Activated CD4-positive, alpha-beta memory T cell treated with anti-CD3 and anti-CD28 coated beads for 36 hours (primary cell): ENCODE measurements at regions not wholly inside any gene's neighbourhood (a gene's known extent, or its start where the extent isn't known, plus 50 kb on each side); places are given as distances from the start of the nearest gene placed in this dataset.
"Not testable (repeated sequence)": the region's sequence is repeated elsewhere in the genome, so short reads cannot be mapped to it uniquely, and the experiment has no call there.

Experiments
- CTCF ChIA-PET: fragments of 350-600 bp; sonication (Branson Sonifier 250); formaldehyde crosslinking; loops from one replicate; lab custom pipeline; 2021; ENCODE audit warnings: antibody characterized with exemption, inconsistent platforms; lab: Charles Lee
- POLR2A ChIA-PET: fragments of 350-600 bp; sonication (Branson Sonifier 250); formaldehyde crosslinking; loops from one replicate; lab custom pipeline; 2021; ENCODE audit warnings: antibody characterized with exemption; lab: Charles Lee
- DNase-seq: peaks from one replicate; pipeline ENCODE4 v3.0.0-alpha.2; 2020
- H3K27ac Mint-ChIP-seq: one replicate; pipeline ENCODE4 v1.8.0; 2021; ENCODE audit warnings: mixed read lengths
- H3K27me3 Mint-ChIP-seq: one replicate; pipeline ENCODE4 v1.8.0; 2021; ENCODE audit warnings: mixed read lengths
- H3K36me3 Mint-ChIP-seq: one replicate; pipeline ENCODE4 v1.8.0; 2021; ENCODE audit warnings: mixed read lengths
- H3K4me1 Mint-ChIP-seq: one replicate; pipeline ENCODE4 v1.8.0; 2021; ENCODE audit warnings: low read depth, mixed read lengths
- H3K4me3 Mint-ChIP-seq: one replicate; pipeline ENCODE4 v1.8.0; 2021; ENCODE audit warnings: mild to moderate bottlenecking, mixed read lengths
- H3K9me3 Mint-ChIP-seq: one replicate; pipeline ENCODE4 v1.8.0; 2021; ENCODE audit warnings: mixed read lengths
- intact Hi-C: fragments of 100-400 bp; cut with micrococcal nuclease; formaldehyde crosslinking; loops from one replicate; pipeline ENCODE4 v1.15.1; 2023

GRCh38 chr15:50857763-50858162 lies 50.7 kb upstream of the AP4E1 start:
- no peaks in the 10 kb centered on the region for H3K27me3 Mint-ChIP-seq
- ChIA-PET POLR2A (no interaction called here), CTCF (interaction anchor here (1.1 to 1.3 kb wide), 2 partner anchors 19 to 29 kb away, joined by 3 read pairs; no protein-coding TSS in a partner anchor)
- DNase-seq = no peak
- intact Hi-C loops = no loop called here
- no peaks in the 10 kb centered on the region for H3K36me3 Mint-ChIP-seq
- H3K4me3 Mint-ChIP-seq = no peak overlapping the region
- no peaks in the 10 kb centered on the region for H3K9me3 Mint-ChIP-seq
- H3K27ac Mint-ChIP-seq = no peak overlapping the region
- H3K4me1 Mint-ChIP-seq = no peaks in the 10 kb centered on the region

GRCh38 chr15:50854601-50855490 lies 53.6 kb upstream of the AP4E1 start:
- intact Hi-C loops = no loop called here

GRCh38 chr15:50850003-50850402 lies 58.5 kb upstream of the AP4E1 start:
- POLR2A ChIA-PET = no interaction called here
- Mint-ChIP-seq H3K36me3 (no peaks in the 10 kb centered on the region), H3K27me3 (no peaks in the 10 kb centered on the region), H3K4me3 (no peak overlapping the region), H3K27ac (no peak overlapping the region), H3K9me3 (no peaks in the 10 kb centered on the region), H3K4me1 (no peaks in the 10 kb centered on the region)
- intact Hi-C loops = no loop called here
- CTCF ChIA-PET = no interaction called here
- DNase-seq = no peak

More at GRCh38 chr15:50854601-50855490, 53.6 kb upstream of the AP4E1 start:
- Mint-ChIP-seq H3K27ac (no peak overlapping the region), H3K27me3 (no peaks in the 10 kb centered on the region), H3K9me3 (no peaks in the 10 kb centered on the region), H3K4me3 (no peak overlapping the region), H3K4me1 (no peaks in the 10 kb centered on the region), H3K36me3 (no peaks in the 10 kb centered on the region)
- DNase-seq = no peak
- POLR2A ChIA-PET = no interaction called here
- CTCF ChIA-PET = interaction anchor here (1.2 kb wide), 1 partner anchor 24 kb away, joined by 3 read pairs; no protein-coding TSS in a partner anchor

- POLR2A ChIA-PET = no interaction called here
- Mint-ChIP-seq H3K36me3 (no peaks in the 10 kb centered on the region), H3K9me3 (peaks cover 6% of the 10 kb centered on the region), H3K27me3 (no peaks in the 10 kb centered on the region), H3K4me1 (no peaks in the 10 kb centered on the region), H3K4me3 (no peak overlapping the region), H3K27ac (no peak overlapping the region)
- intact Hi-C loops = no loop called here
- DNase-seq = no peak
- CTCF ChIA-PET = no interaction called here
These were observed 60.1 kb upstream of the AP4E1 start for GRCh38 chr15:50848349-50848748.

GRCh38 chr15:50845181-50845580 lies 63.3 kb upstream of the AP4E1 start:
- H3K36me3 Mint-ChIP-seq, H3K4me1 Mint-ChIP-seq, POLR2A ChIA-PET, CTCF ChIA-PET, H3K4me3 Mint-ChIP-seq, H3K27ac Mint-ChIP-seq, intact Hi-C loops, H3K9me3 Mint-ChIP-seq, H3K27me3 Mint-ChIP-seq, DNase-seq: not testable (repeated sequence)

- Mint-ChIP-seq H3K27me3 (peaks cover 2% of the 10 kb centered on the region), H3K27ac (no peak overlapping the region), H3K36me3 (no peaks in the 10 kb centered on the region), H3K4me1 (no peaks in the 10 kb centered on the region), H3K9me3 (peaks cover 6% of the 10 kb centered on the region), H3K4me3 (no peak overlapping the region)
- ChIA-PET CTCF (interaction anchor here (0.6 kb wide), 1 partner anchor 461 kb away, joined by 3 read pairs; no protein-coding TSS in a partner anchor), POLR2A (no interaction called here)
- DNase-seq = no peak
- intact Hi-C loops = no loop called here
These were observed 68.0 kb upstream of the AP4E1 start for GRCh38 chr15:50840520-50840919.

- H3K27ac Mint-ChIP-seq = no peak overlapping the region
- CTCF ChIA-PET = interaction anchor here (0.9 kb wide), 1 partner anchor 39 kb away, joined by 3 read pairs; no protein-coding TSS in a partner anchor
- intact Hi-C loops = no loop called here
- POLR2A ChIA-PET = no interaction called here
- H3K4me1 Mint-ChIP-seq = no peaks in the 10 kb centered on the region
- DNase-seq = no peak
- H3K27me3 Mint-ChIP-seq = peaks cover 2% of the 10 kb centered on the region
- H3K9me3 Mint-ChIP-seq = no peaks in the 10 kb centered on the region
- no peaks in the 10 kb centered on the region for H3K36me3 Mint-ChIP-seq
- H3K4me3 Mint-ChIP-seq = no peak overlapping the region
These were observed 71.2 kb upstream of the AP4E1 start for GRCh38 chr15:50837256-50837770.

- Mint-ChIP-seq H3K4me1 (no peaks in the 10 kb centered on the region), H3K4me3 (no peak overlapping the region), H3K36me3 (no peaks in the 10 kb centered on the region), H3K27me3 (peaks cover 1% of the 10 kb centered on the region), H3K9me3 (no peaks in the 10 kb centered on the region), H3K27ac (no peak overlapping the region)
- CTCF ChIA-PET = no interaction called here
- DNase-seq = no peak
- intact Hi-C loops = no loop called here
- POLR2A ChIA-PET = interaction anchor here (0.6 kb wide), 1 partner anchor 49 kb away, joined by 3 read pairs; no protein-coding TSS in a partner anchor
These were observed 65.2 kb upstream of the SPPL2A start for GRCh38 chr15:50830477-50831354.

GRCh38 chr15:50828610-50829206 lies 63.2 kb upstream of the SPPL2A start:
- POLR2A ChIA-PET = no interaction called here
- Mint-ChIP-seq H3K27me3 (peaks cover 1% of the 10 kb centered on the region), H3K4me3 (no peak overlapping the region), H3K9me3 (no peaks in the 10 kb centered on the region), H3K27ac (no peak overlapping the region), H3K4me1 (no peaks in the 10 kb centered on the region), H3K36me3 (no peaks in the 10 kb centered on the region)
- CTCF ChIA-PET = no interaction called here
- no peak for DNase-seq
- intact Hi-C loops = no loop called here

GRCh38 chr15:50825946-50826345 lies 60.4 kb upstream of the SPPL2A start:
- ChIA-PET POLR2A (no interaction called here), CTCF (no interaction called here)
- Mint-ChIP-seq H3K27ac (no peak overlapping the region), H3K4me1 (no peaks in the 10 kb centered on the region), H3K36me3 (no peaks in the 10 kb centered on the region), H3K9me3 (no peaks in the 10 kb centered on the region), H3K4me3 (no peak overlapping the region), H3K27me3 (peaks cover 1% of the 10 kb centered on the region)
- no peak for DNase-seq
- intact Hi-C loops = no loop called here

GRCh38 chr15:50824514-50824913 lies 59.0 kb upstream of the SPPL2A start:
- Mint-ChIP-seq H3K27me3 (peaks cover 1% of the 10 kb centered on the region), H3K4me1 (peaks cover 2% of the 10 kb centered on the region), H3K27ac (no peak overlapping the region), H3K4me3 (no peak overlapping the region), H3K9me3 (no peaks in the 10 kb centered on the region), H3K36me3 (no peaks in the 10 kb centered on the region)
- intact Hi-C loops = no loop called here
- ChIA-PET POLR2A (no interaction called here), CTCF (interaction anchor here (0.6 kb wide), 1 partner anchor 253 kb away, joined by 3 read pairs; no protein-coding TSS in a partner anchor)
- no peak for DNase-seq
